Activated CD4-positive, alpha-beta memory T cell treated with anti-CD3 and anti-CD28 coated beads for 36 hours (primary cell): ENCODE measurements at regions not wholly inside any gene's neighbourhood (a gene's known extent, or its start where the extent isn't known, plus 50 kb on each side); places are given as distances from the start of the nearest gene placed in this dataset.

Source experiments
- CTCF ChIA-PET: fragments of 350-600 bp; sonication (Branson Sonifier 250); formaldehyde crosslinking; loops from one replicate; lab custom pipeline; 2021; ENCODE audit warnings: antibody characterized with exemption, inconsistent platforms; lab: Charles Lee
- POLR2A ChIA-PET: fragments of 350-600 bp; sonication (Branson Sonifier 250); formaldehyde crosslinking; loops from one replicate; lab custom pipeline; 2021; ENCODE audit warnings: antibody characterized with exemption; lab: Charles Lee
- DNase-seq: peaks from one replicate; pipeline ENCODE4 v3.0.0-alpha.2; 2020
- H3K27ac Mint-ChIP-seq: one replicate; pipeline ENCODE4 v1.8.0; 2021; ENCODE audit warnings: mixed read lengths
- H3K27me3 Mint-ChIP-seq: one replicate; pipeline ENCODE4 v1.8.0; 2021; ENCODE audit warnings: mixed read lengths
- H3K36me3 Mint-ChIP-seq: one replicate; pipeline ENCODE4 v1.8.0; 2021; ENCODE audit warnings: mixed read lengths
- H3K4me1 Mint-ChIP-seq: one replicate; pipeline ENCODE4 v1.8.0; 2021; ENCODE audit warnings: low read depth, mixed read lengths
- H3K4me3 Mint-ChIP-seq: one replicate; pipeline ENCODE4 v1.8.0; 2021; ENCODE audit warnings: mild to moderate bottlenecking, mixed read lengths
- H3K9me3 Mint-ChIP-seq: one replicate; pipeline ENCODE4 v1.8.0; 2021; ENCODE audit warnings: mixed read lengths
- intact Hi-C: fragments of 100-400 bp; cut with micrococcal nuclease; formaldehyde crosslinking; loops from one replicate; pipeline ENCODE4 v1.15.1; 2023

GRCh38 chr13:82702513-82702912, 1179.8 kb downstream of the SLITRK1 start:
- Mint-ChIP-seq H3K27me3 (no peaks in the 10 kb centered on the region), H3K4me1 (no peaks in the 10 kb centered on the region), H3K27ac (no peak overlapping the region), H3K9me3 (no peaks in the 10 kb centered on the region), H3K4me3 (no peak overlapping the region), H3K36me3 (no peaks in the 10 kb centered on the region)
- intact Hi-C loops: no loop called here
- ChIA-PET CTCF (no interaction called here), POLR2A (no interaction called here)
- no peak for DNase-seq

DNA sequence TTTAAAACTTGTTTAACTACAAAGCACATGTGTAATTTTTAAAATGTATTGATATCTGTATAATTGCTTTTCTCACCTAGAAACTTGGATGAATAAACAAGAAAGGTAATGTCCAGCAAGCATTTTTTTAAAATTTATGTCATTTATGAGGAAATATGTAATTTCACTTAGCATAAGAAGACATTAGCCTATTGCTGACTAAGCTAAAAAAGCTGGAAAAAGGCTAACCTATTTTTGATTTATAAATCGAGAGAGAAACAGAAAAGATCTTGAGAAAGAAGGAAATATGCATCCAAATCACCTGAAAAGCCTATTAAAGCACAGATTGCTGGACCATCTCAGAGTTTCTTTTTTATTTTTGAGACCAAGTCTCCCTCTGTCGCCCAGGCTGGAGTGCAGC, 1181.3 kb downstream of the SLITRK1 start:
- CTCF ChIA-PET: no interaction called here
- Mint-ChIP-seq H3K36me3 (no peaks in the 10 kb centered on the region), H3K27ac (no peak overlapping the region), H3K4me1 (no peaks in the 10 kb centered on the region), H3K27me3 (no peaks in the 10 kb centered on the region), H3K9me3 (no peaks in the 10 kb centered on the region), H3K4me3 (no peak overlapping the region)
- no peak for DNase-seq
- intact Hi-C loops: no loop called here
- POLR2A ChIA-PET: no interaction called here

DNA sequence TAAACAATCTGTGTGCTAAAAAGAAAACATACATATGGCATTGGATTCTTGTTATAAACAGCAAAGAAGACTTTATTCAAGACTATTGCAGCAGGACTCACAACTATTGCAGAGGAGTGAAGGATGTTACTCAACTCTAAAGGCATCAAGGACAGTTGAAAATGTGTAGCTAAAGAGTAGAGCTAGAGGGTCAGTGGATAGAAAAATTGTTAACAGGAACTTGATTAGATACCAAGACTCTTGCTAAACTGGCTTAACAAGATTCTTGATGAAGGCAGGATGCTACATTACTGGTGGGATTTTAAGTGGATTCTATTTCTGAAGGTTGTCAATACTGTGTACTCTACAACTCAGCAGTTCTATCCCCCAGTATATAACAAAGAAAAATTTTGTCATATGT, 1183.3 kb downstream of the SLITRK1 start:
- no peak for DNase-seq
- CTCF ChIA-PET: no interaction called here
- Mint-ChIP-seq H3K27ac (no peak overlapping the region), H3K4me1 (no peaks in the 10 kb centered on the region), H3K27me3 (no peaks in the 10 kb centered on the region), H3K4me3 (no peak overlapping the region), H3K36me3 (no peaks in the 10 kb centered on the region), H3K9me3 (no peaks in the 10 kb centered on the region)
- intact Hi-C loops: no loop called here
- POLR2A ChIA-PET: no interaction called here

DNA sequence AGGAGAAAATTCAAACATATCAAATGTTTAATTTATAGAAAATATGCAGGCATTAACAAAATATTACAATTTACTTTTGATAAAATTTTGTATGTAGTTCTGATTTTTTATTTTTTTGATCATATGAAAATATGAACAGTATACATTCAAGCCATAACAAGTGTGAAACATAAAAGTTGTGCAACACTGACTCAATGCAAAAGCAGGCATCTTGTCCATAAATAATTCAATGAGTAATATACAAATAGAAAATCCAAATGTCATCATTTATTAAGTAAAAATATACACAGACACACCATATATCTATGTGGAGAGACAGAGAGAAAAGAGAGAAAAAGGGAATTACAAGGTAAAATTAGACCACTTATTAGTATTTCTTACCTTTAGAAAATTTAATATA, 1183.9 kb downstream of the SLITRK1 start:
- Mint-ChIP-seq H3K36me3 (no peaks in the 10 kb centered on the region), H3K9me3 (no peaks in the 10 kb centered on the region), H3K4me1 (no peaks in the 10 kb centered on the region), H3K27me3 (no peaks in the 10 kb centered on the region), H3K27ac (no peak overlapping the region), H3K4me3 (no peak overlapping the region)
- DNase-seq: no peak
- intact Hi-C loops: no loop called here
- POLR2A ChIA-PET: no interaction called here
- CTCF ChIA-PET: no interaction called here

GRCh38 chr13:82693607-82694006, 1188.7 kb downstream of the SLITRK1 start:
- Mint-ChIP-seq H3K36me3 (no peaks in the 10 kb centered on the region), H3K4me3 (no peak overlapping the region), H3K4me1 (peaks cover 9% of the 10 kb centered on the region), H3K27me3 (no peaks in the 10 kb centered on the region), H3K27ac (no peak overlapping the region), H3K9me3 (no peaks in the 10 kb centered on the region)
- intact Hi-C loops: no loop called here
- ChIA-PET POLR2A (no interaction called here), CTCF (no interaction called here)
- no peak for DNase-seq

DNA sequence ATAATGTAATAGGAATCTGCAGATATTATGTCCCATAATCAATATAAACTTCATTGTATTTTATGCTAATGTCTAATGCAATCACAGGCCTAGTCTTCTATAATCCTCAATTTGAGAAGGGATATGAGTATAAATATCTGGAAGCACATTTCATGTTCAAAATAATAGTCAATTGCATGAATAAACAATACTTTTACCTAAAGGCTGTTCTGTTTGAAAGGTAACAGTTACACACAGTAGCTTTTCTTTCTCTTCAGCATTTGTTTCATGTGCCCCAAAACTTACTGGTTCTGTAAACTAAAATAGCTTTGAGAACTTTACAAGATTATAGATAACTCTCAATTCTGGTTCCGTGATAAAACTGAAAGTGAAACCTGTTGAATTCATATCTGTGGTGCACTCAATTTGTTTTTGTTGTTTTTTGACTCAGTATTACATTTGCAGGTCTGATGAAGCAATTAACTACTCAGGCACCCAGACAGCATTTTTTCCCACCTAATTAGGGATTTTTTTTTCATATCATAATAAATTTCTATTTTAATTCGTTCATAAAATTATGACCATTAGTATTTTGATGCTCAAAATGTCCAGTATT, 1193.8 kb downstream of the SLITRK1 start:
- Mint-ChIP-seq H3K9me3 (no peaks in the 10 kb centered on the region), H3K4me3 (peak overlapping the region; percentile 53), H3K27ac (peak overlapping the region; percentile 20), H3K36me3 (no peaks in the 10 kb centered on the region), H3K4me1 (peaks cover 25% of the 10 kb centered on the region), H3K27me3 (no peaks in the 10 kb centered on the region)
- POLR2A ChIA-PET: no interaction called here
- CTCF ChIA-PET: no interaction called here
- intact Hi-C loops: no loop called here
- no peak for DNase-seq

DNA sequence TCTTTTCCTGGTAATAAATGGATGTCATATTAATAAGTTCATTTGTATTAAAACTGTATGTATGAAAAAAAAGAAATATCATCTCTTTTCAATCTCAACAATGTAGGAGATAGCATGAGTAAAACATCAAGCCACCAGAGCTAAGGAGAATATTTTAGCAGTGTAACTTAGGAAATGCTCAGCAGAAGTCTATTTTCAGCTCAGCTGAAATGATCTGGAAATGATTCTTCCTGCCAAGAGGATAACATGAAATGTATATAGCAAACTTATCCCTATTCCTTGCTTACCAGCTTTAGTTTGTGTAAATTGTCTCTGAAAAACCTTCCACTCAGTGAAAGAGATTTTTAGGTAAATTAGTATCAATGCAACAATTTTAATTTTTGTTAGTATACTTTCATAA, 1194.4 kb downstream of the SLITRK1 start:
- intact Hi-C loops: no loop called here
- H3K36me3 Mint-ChIP-seq: no peaks in the 10 kb centered on the region
- POLR2A ChIA-PET: no interaction called here
- H3K4me1 Mint-ChIP-seq: peaks cover 25% of the 10 kb centered on the region
- H3K27ac Mint-ChIP-seq: no peak overlapping the region
- no peaks in the 10 kb centered on the region for H3K27me3 Mint-ChIP-seq
- CTCF ChIA-PET: no interaction called here
- no peaks in the 10 kb centered on the region for H3K9me3 Mint-ChIP-seq
- no peak for DNase-seq
- no peak overlapping the region for H3K4me3 Mint-ChIP-seq

DNA sequence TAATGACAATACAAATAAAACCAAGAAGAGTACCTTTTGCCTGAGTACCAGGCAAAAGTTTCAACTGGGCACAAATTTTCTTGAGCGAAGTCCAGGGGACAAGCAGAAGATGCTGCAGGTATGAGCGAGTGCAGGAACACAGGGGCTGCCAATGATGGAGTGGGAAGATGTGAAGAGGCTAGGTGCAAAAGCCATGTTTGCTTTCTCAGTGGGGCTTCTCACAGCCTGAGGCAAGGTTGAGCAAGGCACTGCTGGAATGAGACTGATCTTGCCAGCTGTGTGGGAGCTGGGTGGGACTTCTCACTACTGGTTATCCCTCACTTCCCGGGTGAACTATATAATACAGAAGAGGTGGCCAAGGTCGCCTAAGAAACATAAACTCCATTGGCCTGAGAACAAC, 1200.7 kb downstream of the SLITRK1 start:
- Mint-ChIP-seq H3K27me3 (peaks cover 1% of the 10 kb centered on the region), H3K36me3 (no peaks in the 10 kb centered on the region), H3K27ac (no peak overlapping the region), H3K4me3 (no peak overlapping the region), H3K9me3 (no peaks in the 10 kb centered on the region), H3K4me1 (no peaks in the 10 kb centered on the region)
- intact Hi-C loops: no loop called here
- no peak for DNase-seq
- ChIA-PET CTCF (no interaction called here), POLR2A (no interaction called here)

- H3K27ac Mint-ChIP-seq: no peak overlapping the region
- CTCF ChIA-PET: no interaction called here
- intact Hi-C loops: no loop called here
- H3K4me1 Mint-ChIP-seq: no peaks in the 10 kb centered on the region
- H3K9me3 Mint-ChIP-seq: no peaks in the 10 kb centered on the region
- no peak overlapping the region for H3K4me3 Mint-ChIP-seq
- POLR2A ChIA-PET: no interaction called here
- H3K36me3 Mint-ChIP-seq: no peaks in the 10 kb centered on the region
- peaks cover 1% of the 10 kb centered on the region for H3K27me3 Mint-ChIP-seq
- DNase-seq: no peak
These were observed 1204.2 kb downstream of the SLITRK1 start for GRCh38 chr13:82678052-82678451.

GRCh38 chr13:82675024-82675423, 1207.2 kb downstream of the SLITRK1 start:
- intact Hi-C loops: no loop called here
- POLR2A ChIA-PET: no interaction called here
- DNase-seq: no peak
- H3K9me3 Mint-ChIP-seq: no peaks in the 10 kb centered on the region
- CTCF ChIA-PET: no interaction called here
- H3K27me3 Mint-ChIP-seq: peaks cover 1% of the 10 kb centered on the region
- no peak overlapping the region for H3K27ac Mint-ChIP-seq
- no peaks in the 10 kb centered on the region for H3K4me1 Mint-ChIP-seq
- H3K36me3 Mint-ChIP-seq: no peaks in the 10 kb centered on the region
- no peak overlapping the region for H3K4me3 Mint-ChIP-seq

- intact Hi-C loops: no loop called here
- H3K36me3 Mint-ChIP-seq: no peaks in the 10 kb centered on the region
- H3K27me3 Mint-ChIP-seq: peaks cover 1% of the 10 kb centered on the region
- no peak overlapping the region for H3K27ac Mint-ChIP-seq
- DNase-seq: no peak
- ChIA-PET CTCF (no interaction called here), POLR2A (no interaction called here)
- no peak overlapping the region for H3K4me3 Mint-ChIP-seq
- H3K4me1 Mint-ChIP-seq: no peaks in the 10 kb centered on the region
- H3K9me3 Mint-ChIP-seq: no peaks in the 10 kb centered on the region
These were observed 1207.7 kb downstream of the SLITRK1 start for GRCh38 chr13:82674546-82674945.

GRCh38 chr13:82672248-82672647, 1210.0 kb downstream of the SLITRK1 start:
- no peak for DNase-seq
- Mint-ChIP-seq H3K36me3 (no peaks in the 10 kb centered on the region), H3K27me3 (no peaks in the 10 kb centered on the region), H3K4me3 (no peak overlapping the region), H3K4me1 (no peaks in the 10 kb centered on the region), H3K27ac (no peak overlapping the region), H3K9me3 (no peaks in the 10 kb centered on the region)
- ChIA-PET CTCF (no interaction called here), POLR2A (no interaction called here)
- intact Hi-C loops: no loop called here

- Mint-ChIP-seq H3K27ac (no peak overlapping the region), H3K4me3 (no peak overlapping the region), H3K36me3 (no peaks in the 10 kb centered on the region), H3K4me1 (no peaks in the 10 kb centered on the region), H3K27me3 (no peaks in the 10 kb centered on the region), H3K9me3 (no peaks in the 10 kb centered on the region)
- POLR2A ChIA-PET: no interaction called here
- DNase-seq: no peak
- intact Hi-C loops: no loop called here
- CTCF ChIA-PET: no interaction called here
These were observed 1218.1 kb downstream of the SLITRK1 start for GRCh38 chr13:82664183-82664582.
